HG02759 (cell line): ENCODE measurements at regions not wholly inside any gene's neighbourhood (a gene's known extent, or its start where the extent isn't known, plus 50 kb on each side); places are given as distances from the start of the nearest gene placed in this dataset.
"Not testable (repeated sequence)": the region's sequence is repeated elsewhere in the genome, so short reads cannot be mapped to it uniquely, and the experiment has no call there.

Experiments used
- ATAC-seq: cut with Tn5 transposase; IDR thresholded peaks from one replicate; pipeline ENCODE4 v1.9.1; 2021; ENCODE audit warnings: mild to moderate bottlenecking, moderate library complexity; ENCODE audit not compliant: unreplicated experiment

DNA sequence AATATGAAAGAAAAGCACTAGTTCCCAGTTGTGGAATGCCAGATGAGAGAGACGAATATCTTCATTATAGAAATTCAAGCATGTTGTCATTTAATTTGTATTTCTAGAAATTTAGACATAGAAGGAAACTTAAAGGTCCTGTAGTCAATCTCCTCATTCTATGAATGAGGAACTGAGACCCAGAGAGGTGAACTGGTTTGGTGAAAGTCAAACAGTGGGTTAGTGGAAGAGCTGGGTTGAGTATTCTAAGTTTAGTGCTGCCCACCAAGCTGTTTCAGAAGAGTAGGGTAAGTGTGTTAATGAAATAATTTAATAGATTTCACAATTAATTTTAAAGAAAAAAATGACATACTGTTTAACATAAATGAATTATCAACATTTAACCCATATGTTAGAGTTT is 655.2 kb downstream of the FAM133A start:
- no peak for ATAC-seq

DNA sequence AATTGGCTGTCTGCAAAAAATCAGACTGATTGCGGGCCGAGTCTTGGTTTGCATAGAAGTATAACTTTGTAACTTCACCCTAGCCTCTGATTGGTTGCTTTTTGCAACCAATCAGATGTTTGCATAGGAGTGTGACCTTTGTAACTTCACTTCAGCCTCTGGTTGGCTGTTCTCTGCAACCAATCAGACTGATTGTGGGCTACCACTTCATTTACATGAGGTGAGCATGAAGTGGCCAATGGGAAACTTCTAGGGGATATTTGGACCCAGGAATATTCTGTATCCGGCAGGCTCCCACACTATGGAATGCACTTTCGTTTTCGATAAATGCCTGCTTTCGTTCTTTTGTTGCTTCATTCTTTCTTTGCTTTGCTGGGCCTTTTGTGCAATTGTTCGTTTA is 667.7 kb downstream of the FAM133A start:
- not testable (repeated sequence) for ATAC-seq

DNA sequence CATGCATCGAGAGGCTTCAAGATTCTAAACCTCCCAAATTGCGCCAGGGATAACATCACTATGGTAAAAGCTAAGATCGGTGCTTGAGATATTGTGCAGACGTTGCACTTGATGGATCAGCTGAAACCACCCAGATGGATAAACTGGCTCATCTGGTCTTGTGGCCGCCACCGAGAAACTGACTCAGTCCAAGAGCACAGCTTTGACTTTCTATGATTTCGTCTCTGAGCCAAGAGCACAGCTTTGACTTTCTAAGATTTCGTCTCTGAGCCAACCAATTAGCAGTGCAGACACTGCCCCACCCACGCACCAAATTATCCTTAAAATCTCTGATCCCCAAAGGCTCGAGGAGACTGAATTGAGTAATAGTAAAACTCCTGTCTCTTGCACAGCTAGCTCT is 687.2 kb downstream of the FAM133A start:
- no peak for ATAC-seq

DNA sequence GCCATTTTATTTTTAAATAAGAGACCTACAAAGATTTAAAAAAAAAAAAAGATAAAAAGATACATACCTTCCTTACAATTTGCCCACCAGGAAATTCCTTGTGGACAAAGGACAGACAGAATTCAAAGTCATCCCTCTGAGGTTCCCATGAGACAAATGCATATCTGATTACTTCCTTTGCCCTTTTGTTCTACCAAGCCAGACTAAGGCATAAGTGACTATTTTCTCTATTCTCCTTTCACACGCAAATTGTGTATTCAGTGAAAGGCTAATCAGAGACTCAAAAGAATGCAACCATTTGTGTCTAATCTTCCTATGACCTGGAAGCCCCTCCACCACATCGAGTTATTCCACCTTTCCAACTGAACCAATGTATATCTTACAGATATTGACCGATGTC is 691.7 kb downstream of the FAM133A start:
- ATAC-seq, result no peak

DNA sequence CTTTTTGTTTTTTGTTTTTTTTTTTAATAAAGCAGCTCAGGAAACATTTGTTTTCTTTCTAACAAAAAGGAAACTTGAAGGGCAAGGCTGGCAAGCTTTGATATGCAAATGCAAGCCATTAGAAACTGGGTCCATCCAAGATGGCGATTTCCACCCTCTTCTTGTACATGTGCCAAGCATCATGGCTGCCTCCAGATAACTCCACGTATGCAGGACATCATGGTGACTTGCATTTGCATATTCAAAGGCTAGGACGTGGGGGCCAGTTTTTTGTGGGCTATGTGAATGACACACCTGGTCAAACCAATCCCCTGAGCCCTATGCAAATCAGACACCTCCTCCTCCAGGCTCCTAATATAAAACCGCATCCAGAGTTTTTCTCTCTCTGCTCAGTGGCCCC is 692.6 kb downstream of the FAM133A start:
- ATAC-seq, result no peak

DNA sequence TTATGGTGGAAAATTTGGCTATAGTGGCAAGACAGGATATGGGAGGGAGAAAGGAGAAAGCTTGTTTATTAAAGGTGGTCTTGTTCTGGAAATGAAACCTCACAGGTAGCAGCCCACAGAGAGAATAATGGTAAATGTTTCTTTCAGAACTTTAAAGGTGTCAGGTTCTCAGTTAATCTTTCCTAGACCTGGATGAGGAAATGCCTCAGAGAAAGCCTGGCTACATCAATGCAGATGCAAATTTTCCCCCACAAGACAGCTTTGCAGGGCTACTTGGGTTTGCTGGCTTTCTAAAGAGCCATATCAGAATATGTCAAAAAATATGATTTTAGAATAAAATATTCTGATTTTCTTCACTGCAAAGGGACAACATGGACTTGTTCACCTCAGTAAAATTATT is 715.0 kb downstream of the FAM133A start:
- ATAC-seq, result no peak

DNA sequence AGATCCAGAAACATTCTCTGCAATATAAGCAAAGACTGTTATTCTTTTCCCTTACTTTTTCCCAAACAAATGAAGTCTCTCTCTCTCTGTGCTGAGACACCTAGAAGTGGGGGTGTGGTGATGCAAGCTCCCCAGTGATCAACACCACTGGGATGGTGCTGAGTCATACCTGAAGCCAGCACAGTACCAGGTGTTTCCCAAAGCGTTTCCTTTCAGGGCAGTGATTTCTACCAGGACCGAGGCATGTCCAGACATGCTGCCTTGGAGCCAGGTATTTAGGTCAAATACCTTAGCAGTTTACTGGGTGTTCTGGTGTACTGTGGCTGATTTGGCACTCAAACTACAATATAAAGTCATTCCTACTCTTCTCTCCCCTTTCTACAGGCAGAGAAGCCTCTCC is 726.5 kb downstream of the FAM133A start:
- ATAC-seq, result peak; percentile 97

DNA sequence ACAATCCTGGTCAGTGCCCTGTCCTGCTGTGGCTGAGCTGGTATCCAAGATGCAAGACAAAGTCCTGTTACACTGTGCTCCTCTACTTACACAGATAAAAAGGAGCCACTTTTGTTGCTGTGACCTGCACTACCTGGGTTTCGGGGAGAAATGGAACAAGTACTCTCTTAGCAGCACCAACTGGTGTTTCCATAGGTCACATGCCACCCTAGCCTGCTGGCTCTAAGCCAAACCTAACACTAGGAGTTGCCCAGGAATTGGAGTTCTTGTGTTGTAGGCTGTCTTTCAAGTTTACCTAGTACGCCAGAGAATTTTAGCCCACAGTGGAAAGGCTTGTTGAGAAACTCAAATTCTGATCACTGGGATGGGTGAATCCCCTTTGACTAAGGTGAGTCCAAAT is 727.4 kb downstream of the FAM133A start:
- no peak for ATAC-seq

DNA sequence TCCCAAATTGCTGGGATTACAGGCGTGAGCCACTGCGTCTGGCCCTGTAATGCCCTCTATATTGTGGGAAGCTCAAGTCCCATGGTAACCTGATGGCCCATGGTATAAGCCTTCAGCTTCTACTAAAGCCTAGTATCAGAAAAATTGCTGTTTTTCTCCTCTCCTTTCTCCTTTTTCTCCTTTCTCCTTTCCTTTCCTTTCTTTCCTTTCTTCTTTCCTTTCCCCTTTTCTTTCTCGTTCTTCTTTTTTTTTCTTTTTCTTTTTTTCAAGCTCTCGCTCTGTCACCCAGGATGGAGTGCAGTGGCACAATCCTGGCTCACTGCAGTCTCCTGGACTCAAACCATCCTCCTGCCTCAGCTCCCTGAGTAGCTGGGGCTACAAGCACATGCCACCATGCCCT is 740.7 kb downstream of the FAM133A start:
- ATAC-seq, result no peak

DNA sequence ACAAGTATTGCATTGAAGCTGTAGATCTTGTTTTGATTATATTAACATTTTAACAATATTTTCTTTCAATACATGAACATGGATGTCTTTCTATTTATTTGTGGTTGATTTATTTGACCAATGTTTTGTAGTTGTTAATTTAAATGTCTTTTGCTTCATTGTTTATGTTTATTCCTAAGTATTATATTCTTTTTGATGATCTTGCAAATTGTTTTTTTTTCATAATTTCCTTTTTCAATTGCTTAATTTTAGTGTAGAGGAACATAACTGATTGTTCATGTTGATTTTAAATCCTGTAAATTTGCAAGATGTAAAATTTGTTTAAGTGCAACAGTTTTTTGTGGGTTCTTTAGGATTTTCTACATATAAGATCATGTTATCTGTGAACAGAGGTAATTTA is 744.1 kb downstream of the FAM133A start:
- ATAC-seq, result no peak

DNA sequence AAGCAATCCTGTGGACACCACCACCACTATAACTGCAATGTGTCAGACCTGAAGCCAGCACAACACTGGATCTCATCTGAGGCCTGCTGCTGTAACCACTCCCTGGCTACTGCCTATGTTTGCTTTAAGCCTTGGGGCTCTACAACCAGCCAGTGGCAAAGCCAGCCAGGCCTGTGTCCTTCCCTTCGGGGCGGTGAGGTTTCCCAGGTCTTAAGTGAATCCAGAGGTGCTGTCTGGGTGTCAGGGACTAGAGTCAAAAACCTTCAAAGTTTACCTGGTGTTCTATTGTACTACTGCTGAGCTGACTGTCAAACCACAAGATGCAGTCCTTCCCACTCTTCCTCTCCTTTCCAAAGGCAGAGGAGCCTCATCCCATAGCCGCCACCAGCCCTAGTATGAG is 750.5 kb downstream of the FAM133A start:
- no peak for ATAC-seq

DNA sequence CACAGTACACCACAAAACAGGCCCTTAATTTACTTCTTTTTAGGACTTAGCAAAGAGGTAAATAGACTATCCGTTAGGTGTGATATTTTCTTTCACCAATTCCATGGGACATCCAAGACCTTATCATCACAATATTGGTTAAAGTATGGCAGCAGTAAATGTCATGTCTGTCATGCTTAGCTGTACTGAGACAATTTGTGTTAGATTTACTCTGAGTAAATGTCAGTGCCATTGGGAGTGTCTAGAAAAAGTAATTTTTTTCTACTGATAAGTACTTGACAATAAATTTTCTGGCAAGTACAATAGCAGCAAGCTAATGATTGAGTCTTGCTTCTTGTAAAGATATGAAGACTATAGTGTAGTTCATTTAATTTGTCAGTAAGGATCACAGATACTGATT is 756.1 kb downstream of the FAM133A start:
- ATAC-seq, result no peak

DNA sequence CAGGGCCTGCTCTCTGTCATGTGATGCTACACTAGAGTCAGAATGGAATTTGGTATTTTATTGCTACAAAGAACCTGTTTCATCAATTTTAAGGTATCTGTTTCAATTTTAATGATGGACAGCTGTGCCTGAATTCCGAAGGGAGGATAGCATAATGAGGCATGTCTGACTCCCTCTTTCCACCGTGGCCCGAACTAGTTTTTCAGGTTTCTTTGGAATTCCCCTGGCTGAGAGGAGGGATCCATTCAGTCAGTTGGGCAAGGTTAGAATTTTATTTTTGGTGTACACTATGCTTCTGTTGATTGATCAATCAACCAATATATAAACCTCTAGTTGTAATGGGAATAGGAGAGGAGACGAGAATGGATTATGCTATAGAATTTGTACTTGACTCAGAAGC is 761.8 kb downstream of the FAM133A start:
- ATAC-seq, result no peak

DNA sequence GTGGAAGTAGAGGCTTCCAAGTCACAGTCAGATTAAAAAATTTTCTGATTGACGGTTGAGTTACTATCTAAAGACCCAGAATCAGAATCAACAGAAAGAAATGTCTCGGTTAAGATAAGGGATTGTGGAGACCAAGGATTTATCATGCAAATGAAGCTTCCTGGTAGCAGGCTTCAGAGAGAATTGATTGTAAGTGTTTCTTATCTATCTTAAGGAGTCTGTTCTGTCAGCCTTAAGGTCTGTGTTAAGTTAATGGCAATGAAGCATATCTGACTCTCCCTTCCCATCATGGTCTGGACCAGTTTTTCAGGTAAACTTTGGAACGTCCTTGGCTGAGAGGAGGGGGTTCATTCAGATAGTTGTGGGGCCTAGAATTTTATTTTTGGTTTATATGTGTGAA is 780.2 kb downstream of the FAM133A start:
- ATAC-seq, result no peak

DNA sequence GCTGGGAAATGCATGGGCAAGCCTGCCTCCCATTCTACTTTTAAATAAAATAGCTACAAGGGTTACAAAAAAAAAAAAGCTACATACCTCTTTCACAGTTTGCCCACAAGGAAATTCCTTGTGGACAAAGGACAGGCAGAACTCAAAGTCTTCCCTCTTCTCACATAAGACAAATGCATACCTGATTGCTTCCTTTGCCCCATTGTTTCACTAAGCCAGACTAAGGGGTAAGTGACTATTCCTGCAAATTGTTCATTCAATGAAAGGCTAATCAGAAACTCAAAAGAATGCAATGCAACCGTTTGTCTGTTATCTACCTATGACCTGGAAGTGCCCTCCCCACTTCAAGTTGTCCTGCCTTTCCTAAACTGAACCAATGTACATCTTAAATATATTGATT is 780.6 kb downstream of the FAM133A start:
- no peak for ATAC-seq

DNA sequence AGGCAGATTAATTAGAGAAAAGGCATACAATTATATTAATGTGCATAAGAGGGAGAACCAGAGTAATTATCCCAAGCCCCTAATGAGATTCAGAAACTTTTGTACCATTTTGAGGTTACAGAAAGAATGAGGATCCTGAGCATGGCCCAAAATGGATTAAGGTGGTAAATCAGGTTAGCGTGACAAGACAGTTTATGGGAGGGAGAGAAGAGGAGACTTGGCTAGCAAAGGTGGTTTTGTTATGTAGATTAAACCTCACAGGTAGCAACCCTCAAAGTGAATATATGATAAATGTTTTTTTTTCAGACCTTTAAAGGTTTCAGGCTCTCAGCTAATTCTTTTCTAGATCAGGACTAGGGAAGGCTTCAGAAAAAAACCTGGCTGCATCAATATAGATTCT is 781.8 kb downstream of the FAM133A start:
- no peak for ATAC-seq

DNA sequence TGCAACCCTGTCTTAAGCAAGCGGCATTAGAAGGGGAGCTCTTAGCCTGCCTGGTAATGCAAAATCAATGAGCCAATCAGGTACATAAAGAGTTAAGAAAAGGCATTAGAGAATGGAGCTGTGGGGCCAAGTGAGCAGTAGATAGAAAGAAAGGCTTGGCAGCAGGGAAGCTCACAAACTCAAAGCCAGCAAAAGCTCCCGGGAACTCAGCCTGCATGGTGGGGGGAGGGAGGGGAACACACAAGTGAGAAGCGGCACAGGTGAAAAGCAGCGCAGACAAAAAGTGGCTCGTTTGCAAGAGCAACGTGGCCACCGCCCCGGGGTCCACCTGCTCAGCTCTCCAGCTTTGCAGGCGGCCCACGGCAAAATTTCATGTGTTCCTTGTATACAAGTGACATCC is 818.5 kb downstream of the FAM133A start:
- no peak for ATAC-seq

DNA sequence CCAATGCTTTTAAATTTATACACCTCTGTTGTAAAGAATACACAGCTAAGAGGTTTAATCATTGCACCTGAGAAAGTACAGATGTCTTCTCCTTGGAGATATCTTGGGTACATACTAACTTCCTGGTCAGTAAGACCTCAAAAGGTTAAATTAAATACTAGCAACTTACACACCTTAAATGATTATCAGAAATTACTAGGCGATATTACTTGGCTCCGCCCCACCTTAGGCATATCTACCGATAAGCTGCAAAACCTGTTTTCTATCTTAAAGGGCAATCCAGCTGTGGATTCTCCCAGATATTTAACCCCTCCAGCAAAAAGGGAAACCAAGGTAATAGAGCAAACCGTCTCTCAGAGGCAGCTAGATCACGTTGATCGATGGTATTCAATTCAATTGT is 819.4 kb downstream of the FAM133A start:
- ATAC-seq, result no peak

DNA sequence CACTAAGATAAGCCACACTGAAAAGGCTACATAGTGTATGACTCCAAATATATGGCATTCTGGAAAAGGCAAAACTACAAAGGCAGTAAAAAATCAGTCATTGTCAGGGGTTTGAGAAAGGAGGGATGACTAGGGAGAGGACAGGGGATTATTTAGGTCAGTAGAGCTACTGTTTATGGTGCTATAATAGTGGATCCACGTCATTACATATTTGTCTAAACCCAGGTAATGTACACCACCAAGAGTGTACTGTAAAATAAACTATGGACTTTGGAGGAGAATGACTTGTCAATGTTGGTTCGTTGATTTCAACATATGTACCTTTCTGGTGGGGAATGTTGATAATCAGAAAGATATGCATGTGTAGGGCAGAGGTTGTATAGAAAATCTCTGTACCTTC is 837.6 kb downstream of the FAM133A start:
- ATAC-seq, result no peak

DNA sequence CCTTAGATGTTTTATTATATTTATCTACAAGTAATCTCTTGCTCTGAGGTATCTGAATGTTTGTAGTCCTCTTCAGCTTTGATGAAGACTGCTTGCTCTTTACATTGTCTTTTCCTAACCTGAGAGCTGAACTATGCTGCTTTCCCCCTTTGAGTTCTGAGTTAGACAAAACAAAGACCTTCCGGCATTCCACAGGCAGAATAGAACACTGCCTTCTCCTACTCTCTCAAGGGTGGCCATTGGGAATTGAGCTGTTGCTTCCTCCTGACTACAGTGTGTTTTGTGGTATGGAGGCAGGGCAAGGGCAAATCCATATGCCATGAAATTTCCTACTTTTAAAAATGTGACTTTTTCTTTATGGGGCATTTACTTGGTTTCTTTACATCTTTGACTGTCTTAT is 841.0 kb downstream of the FAM133A start:
- ATAC-seq, result no peak

DNA sequence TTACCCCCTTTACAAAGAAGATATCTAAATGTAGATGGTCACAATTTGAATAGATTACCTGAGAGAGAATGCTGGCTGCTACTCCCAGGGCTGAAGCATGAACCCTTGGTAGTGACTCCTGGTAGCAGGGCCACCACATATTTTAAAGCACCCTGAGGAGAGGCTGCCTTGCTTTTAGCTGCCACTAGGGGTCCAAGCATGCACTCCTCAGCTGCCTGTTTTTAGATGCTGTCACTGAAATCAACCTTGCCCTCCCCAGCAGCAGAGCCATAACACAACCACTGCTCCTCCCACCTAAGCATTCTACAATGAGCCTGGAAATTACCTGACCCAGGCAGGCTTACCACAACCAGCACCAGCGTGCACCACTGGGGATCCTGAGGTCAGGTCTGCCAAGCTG is 850.9 kb downstream of the FAM133A start:
- ATAC-seq, result no peak

DNA sequence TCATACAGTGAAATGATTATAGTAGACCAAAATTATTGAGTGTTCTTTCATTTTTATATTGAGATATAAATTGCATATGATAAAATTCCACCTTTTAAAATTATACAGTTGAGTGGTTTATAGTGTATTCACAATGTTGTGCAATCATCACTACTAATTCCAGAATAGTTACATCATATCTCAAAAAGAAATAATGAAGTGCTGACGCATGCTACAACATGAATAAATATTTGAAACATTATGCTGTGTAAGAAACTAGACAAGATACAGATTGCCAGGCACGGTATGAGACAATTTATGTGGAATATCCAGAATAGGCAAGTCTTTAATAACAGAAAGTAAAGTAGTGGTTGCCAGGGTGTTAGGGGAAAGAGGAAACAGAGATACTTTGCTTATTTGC is 871.7 kb downstream of the FAM133A start:
- ATAC-seq, result no peak

DNA sequence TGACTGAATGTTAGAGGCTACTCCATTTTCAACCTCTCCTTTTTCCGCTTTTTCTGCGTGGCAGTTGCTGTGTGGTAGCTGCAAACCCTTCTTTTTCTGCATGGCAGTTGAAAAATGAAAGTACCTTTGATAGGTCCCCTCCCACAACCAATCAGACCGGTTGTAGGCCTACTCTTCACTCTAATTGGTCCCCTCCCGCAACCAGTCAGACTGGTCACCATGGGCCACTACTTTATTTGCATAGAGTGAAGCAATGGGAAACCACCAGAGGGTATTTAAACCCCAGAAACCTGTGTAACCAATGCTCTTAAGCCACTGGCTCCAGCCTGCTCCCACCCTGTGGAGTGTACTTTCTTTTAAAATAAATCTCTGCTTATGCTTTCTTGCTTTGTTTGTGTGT is 877.8 kb downstream of the FAM133A start:
- ATAC-seq, result no peak

DNA sequence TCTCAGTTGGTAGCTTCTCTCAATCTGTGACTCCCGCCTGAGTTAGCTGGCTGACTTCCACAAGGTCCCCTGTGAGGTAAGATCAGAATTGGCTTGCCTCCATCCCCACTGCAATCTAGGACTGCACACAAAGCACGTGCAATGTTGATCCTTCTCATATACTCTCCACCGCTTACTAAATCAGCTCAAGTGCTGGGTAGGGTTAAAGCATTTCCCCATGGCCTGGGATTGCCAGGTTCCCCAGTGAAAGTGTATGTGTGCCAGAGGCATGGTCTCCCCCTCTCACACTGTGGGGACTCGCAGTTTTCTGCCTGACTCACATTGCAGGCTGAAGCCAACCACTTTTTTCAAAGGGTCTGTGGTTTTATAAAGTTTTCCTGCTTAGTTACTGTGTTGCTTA is 886.9 kb downstream of the FAM133A start:
- ATAC-seq, result no peak
